ENCODE measurements at regions not wholly inside any gene's neighbourhood (a gene's known extent, or its start where the extent isn't known, plus 50 kb on each side); places are given as distances from the start of the nearest gene placed in this dataset.

- TF ChIP-seq CTCF (IDR thresholded peaks at IDR 0.05; ENCODE audit: low read depth, low read length, missing input control) (no peak), RAD21 (IDR thresholded peaks at IDR 0.05) (no peak), GABPA (IDR thresholded peaks at IDR 0.05 in 1 of 2, conservative IDR thresholded peaks at IDR 0.05 in 1 of 2) (no peak)
- TF ChIP-seq, protein P1, sequence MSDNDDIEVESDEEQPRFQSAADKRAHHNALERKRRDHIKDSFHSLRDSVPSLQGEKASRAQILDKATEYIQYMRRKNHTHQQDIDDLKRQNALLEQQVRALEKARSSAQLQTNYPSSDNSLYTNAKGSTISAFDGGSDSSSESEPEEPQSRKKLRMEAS (IDR thresholded peaks at IDR 0.05) = no peak
Measured at GRCh38 chrX:2638279-2638678, 52.8 kb upstream of the CD99 start.

Measured in liver (tissue), 3 donors.